ENCODE measurements at regions not wholly inside any gene's neighbourhood (a gene's known extent, or its start where the extent isn't known, plus 50 kb on each side); places are given as distances from the start of the nearest gene placed in this dataset.

DNA sequence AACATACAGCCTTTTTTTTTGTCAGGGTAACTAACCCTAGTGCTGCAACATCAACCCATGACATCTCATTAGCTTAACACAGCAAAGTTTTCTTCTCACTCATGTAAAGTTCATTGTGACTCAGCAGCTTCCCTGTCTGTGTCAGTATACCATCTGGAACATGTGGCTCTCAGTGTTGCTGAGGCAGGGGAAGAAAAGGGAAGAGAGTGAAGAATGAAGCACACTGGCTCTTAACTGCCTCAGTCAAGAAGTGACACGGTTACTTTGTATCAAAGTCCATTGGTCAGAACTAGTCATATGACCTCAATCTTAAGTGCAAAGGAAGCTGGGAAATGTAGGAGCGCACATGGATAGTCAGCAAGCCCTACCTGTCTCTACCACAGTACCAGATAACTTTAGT lies 185.0 kb upstream of the ELL2 start:
- POLR2A ChIA-PET: no interaction called here
- TF ChIP-seq ZNF529 (tag by site-specific recombination; IDR thresholded peaks at IDR 0.05; ENCODE audit: insufficient replicate concordance) (no peak), YY1 (tag by site-specific recombination; IDR thresholded peaks at IDR 0.05) (no peak), ZNF121 (tag by site-specific recombination; IDR thresholded peaks at IDR 0.05) (no peak), ZNF404 (tag by site-specific recombination; IDR thresholded peaks at IDR 0.05) (no peak), SP2 (tag by site-specific recombination; IDR thresholded peaks at IDR 0.05) (no peak), ZNF114 (tag by site-specific recombination; IDR thresholded peaks at IDR 0.05) (no peak), ZNF174 (tag by site-specific recombination; IDR thresholded peaks at IDR 0.05) (no peak), HOXA7 (CRISPR knock-in tag; IDR thresholded peaks at IDR 0.05; ENCODE audit: borderline replicate concordance) (no peak), SCRT1 (tag by site-specific recombination; IDR thresholded peaks at IDR 0.05; ENCODE audit: borderline replicate concordance) (no peak)
- TF ChIP-seq, protein P1, sequence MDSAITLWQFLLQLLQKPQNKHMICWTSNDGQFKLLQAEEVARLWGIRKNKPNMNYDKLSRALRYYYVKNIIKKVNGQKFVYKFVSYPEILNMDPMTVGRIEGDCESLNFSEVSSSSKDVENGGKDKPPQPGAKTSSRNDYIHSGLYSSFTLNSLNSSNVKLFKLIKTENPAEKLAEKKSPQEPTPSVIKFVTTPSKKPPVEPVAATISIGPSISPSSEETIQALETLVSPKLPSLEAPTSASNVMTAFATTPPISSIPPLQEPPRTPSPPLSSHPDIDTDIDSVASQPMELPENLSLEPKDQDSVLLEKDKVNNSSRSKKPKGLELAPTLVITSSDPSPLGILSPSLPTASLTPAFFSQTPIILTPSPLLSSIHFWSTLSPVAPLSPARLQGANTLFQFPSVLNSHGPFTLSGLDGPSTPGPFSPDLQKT (IDR thresholded peaks at IDR 0.05; ENCODE audit: borderline replicate concordance, low read depth, low read length): no peak
- TF ChIP-seq, protein P2, sequence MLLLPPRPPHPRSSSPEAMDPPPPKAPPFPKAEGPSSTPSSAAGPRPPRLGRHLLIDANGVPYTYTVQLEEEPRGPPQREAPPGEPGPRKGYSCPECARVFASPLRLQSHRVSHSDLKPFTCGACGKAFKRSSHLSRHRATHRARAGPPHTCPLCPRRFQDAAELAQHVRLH (tag by site-specific recombination; IDR thresholded peaks at IDR 0.05): no peak
- Histone ChIP-seq H3K4me1 (ENCODE audit: control insufficient read depth, insufficient read depth, low read length) (peaks cover 20% of the 10 kb centered on the region), H3K27ac (ENCODE audit: extremely low read depth, low read depth, low read length) (no peak overlapping the region), H3K4me3 (ENCODE audit: low read depth, low read length) (no peak overlapping the region), H3K36me3 (ENCODE audit: control insufficient read depth in 2 of 2, insufficient read depth in 1 of 2, low read length in 2 of 2) (no peaks in the 10 kb centered on the region), H3K9me3 (ENCODE audit: control insufficient read depth, insufficient read depth, low read depth, low read length) (no peaks in the 10 kb centered on the region)
- CTCF ChIA-PET: no interaction called here

DNA sequence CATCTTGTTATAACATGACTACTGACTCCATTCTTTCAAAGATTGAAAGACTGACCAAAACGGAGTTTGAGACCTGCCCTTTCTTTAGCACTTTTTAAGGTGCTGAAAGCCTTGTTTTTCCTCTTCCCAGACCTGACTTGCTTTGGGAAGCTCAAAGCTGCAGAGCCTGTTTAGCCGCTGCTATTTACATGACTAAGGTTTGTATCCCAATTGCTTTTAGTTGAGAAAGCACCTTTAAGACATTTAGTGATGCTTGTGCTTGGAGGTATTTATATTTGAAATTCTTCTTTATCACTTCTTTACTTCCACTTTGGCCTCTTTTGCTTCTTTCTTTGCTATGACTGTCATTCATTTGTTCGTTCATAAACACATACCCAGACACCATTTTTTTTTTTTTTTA lies 182.6 kb upstream of the ELL2 start:
- TF ChIP-seq ZNF202 (tag by site-specific recombination; IDR thresholded peaks at IDR 0.05; ENCODE audit: borderline replicate concordance) (no peak), ZNF623 (tag by site-specific recombination; IDR thresholded peaks at IDR 0.05) (no peak)
- Histone ChIP-seq H3K9me3 (ENCODE audit: control insufficient read depth, insufficient read depth, low read depth, low read length) (no peaks in the 10 kb centered on the region), H3K27ac (ENCODE audit: extremely low read depth, low read depth, low read length) (no peak overlapping the region), H3K36me3 (ENCODE audit: control insufficient read depth in 2 of 2, insufficient read depth in 1 of 2, low read length in 2 of 2) (no peaks in the 10 kb centered on the region), H3K4me3 (ENCODE audit: low read depth, low read length) (no peak overlapping the region), H3K4me1 (ENCODE audit: control insufficient read depth, insufficient read depth, low read length) (peaks cover 5% of the 10 kb centered on the region; the same call in 1 of the 2 replicates)
- ChIA-PET CTCF (no interaction called here), POLR2A (no interaction called here)

DNA sequence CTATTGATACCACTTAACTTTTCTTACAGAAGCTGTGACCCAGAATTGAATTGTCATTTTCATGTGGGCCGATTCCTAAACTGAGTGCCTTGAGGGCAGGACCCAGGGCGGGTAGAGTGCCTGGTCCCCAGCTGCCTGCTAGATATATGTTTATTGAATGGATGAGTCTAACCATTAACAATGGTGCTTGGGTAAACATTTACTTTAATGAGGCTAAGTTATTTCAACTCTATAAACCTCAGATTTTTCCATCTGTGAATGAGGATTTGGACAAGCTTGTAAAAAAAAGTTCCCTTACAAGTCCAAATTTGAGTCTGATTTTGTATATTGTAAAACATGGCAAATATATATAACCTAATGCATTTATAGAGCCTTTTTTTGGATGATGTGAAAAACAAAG lies 181.8 kb upstream of the ELL2 start:
- TF ChIP-seq ZFP3 (tag by site-specific recombination; IDR thresholded peaks at IDR 0.05; ENCODE audit: low read depth): no peak
- TF ChIP-seq, protein P3, sequence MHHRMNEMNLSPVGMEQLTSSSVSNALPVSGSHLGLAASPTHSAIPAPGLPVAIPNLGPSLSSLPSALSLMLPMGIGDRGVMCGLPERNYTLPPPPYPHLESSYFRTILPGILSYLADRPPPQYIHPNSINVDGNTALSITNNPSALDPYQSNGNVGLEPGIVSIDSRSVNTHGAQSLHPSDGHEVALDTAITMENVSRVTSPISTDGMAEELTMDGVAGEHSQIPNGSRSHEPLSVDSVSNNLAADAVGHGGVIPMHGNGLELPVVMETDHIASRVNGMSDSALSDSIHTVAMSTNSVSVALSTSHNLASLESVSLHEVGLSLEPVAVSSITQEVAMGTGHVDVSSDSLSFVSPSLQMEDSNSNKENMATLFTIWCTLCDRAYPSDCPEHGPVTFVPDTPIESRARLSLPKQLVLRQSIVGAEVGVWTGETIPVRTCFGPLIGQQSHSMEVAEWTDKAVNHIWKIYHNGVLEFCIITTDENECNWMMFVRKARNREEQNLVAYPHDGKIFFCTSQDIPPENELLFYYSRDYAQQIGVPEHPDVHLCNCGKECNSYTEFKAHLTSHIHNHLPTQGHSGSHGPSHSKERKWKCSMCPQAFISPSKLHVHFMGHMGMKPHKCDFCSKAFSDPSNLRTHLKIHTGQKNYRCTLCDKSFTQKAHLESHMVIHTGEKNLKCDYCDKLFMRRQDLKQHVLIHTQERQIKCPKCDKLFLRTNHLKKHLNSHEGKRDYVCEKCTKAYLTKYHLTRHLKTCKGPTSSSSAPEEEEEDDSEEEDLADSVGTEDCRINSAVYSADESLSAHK (tag by site-specific recombination; IDR thresholded peaks at IDR 0.05): 0 out of 2 replicates have a peak, but pooled peaks have one; percentile 16
- TF ChIP-seq GLIS1 (tag by site-specific recombination; IDR thresholded peaks at IDR 0.05): peak; percentile 65
- TF ChIP-seq ZNF24 (tag by site-specific recombination; IDR thresholded peaks at IDR 0.05): no peak
- TF ChIP-seq, protein P4, sequence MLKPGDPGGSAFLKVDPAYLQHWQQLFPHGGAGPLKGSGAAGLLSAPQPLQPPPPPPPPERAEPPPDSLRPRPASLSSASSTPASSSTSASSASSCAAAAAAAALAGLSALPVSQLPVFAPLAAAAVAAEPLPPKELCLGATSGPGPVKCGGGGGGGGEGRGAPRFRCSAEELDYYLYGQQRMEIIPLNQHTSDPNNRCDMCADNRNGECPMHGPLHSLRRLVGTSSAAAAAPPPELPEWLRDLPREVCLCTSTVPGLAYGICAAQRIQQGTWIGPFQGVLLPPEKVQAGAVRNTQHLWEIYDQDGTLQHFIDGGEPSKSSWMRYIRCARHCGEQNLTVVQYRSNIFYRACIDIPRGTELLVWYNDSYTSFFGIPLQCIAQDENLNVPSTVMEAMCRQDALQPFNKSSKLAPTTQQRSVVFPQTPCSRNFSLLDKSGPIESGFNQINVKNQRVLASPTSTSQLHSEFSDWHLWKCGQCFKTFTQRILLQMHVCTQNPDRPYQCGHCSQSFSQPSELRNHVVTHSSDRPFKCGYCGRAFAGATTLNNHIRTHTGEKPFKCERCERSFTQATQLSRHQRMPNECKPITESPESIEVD (tag by site-specific recombination; IDR thresholded peaks at IDR 0.05): peak; percentile 70
- peak; percentile 26; the same call in 1 of the 2 replicates for TF ChIP-seq OSR2 (tag by site-specific recombination; IDR thresholded peaks at IDR 0.05)
- TF ChIP-seq HOXD13 (CRISPR knock-in tag; IDR thresholded peaks at IDR 0.05; ENCODE audit: borderline replicate concordance): peak; percentile 73
- CTCF ChIA-PET: no interaction called here

More for the DNA sequence above, 181.8 kb upstream of the ELL2 start:
- peaks cover 5% of the 10 kb centered on the region; the same call in 1 of the 2 replicates for H3K4me1 ChIP-seq (ENCODE audit: control insufficient read depth, insufficient read depth, low read length)
- POLR2A ChIA-PET: no interaction called here
- no peak overlapping the region for H3K4me3 ChIP-seq (ENCODE audit: low read depth, low read length)
- no peaks in the 10 kb centered on the region for H3K9me3 ChIP-seq (ENCODE audit: control insufficient read depth, insufficient read depth, low read depth, low read length)
- H3K27ac ChIP-seq (ENCODE audit: extremely low read depth, low read depth, low read length): no peak overlapping the region
- H3K36me3 ChIP-seq (ENCODE audit: control insufficient read depth in 2 of 2, insufficient read depth in 1 of 2, low read length in 2 of 2): no peaks in the 10 kb centered on the region
